ENCODE measurements at regions not wholly inside any gene's neighbourhood (a gene's known extent, or its start where the extent isn't known, plus 50 kb on each side); places are given as distances from the start of the nearest gene placed in this dataset.
"Not testable (repeated sequence)": the region's sequence is repeated elsewhere in the genome, so short reads cannot be mapped to it uniquely, and the experiment has no call there.

DNA sequence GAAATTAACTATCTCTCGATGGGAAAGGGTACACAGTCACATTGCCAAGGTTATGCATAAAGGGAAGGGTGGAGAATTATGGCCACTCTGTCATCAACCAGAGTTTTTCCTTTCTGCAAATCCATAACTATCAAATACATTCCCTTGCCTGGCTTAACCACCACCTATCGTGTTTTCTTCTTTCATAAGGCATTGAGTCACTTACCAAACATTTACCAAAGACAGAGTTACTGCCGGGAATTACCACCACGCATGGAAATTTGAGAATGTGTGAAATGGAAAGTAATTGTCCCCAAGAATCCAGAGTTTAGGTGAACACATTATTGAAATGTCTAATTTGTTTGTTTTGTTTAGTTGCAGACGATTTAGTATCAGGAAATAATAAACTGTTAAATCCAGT lies 134.3 kb upstream of the LRRN1 start:
- Mint-ChIP-seq H3K27ac (no peak overlapping the region), H3K36me3 (no peaks in the 10 kb centered on the region), H3K4me3 (no peak overlapping the region), H3K27me3 (peaks cover 5% of the 10 kb centered on the region), H3K4me1 (no peaks in the 10 kb centered on the region), H3K9me3 (peaks cover 2% of the 10 kb centered on the region)
- no peak for DNase-seq
- CTCF ChIA-PET, result no interaction called here

GRCh38 chr3:3662610-3663009 lies 136.6 kb upstream of the LRRN1 start:
- H3K27ac Mint-ChIP-seq, result no peak overlapping the region
- no peaks in the 10 kb centered on the region for H3K4me1 Mint-ChIP-seq
- H3K4me3 Mint-ChIP-seq, result no peak overlapping the region
- DNase-seq, result no peak
- H3K9me3 Mint-ChIP-seq, result no peaks in the 10 kb centered on the region
- CTCF ChIA-PET, result no interaction called here
- H3K36me3 Mint-ChIP-seq, result no peaks in the 10 kb centered on the region
- peaks cover 5% of the 10 kb centered on the region for H3K27me3 Mint-ChIP-seq

- Mint-ChIP-seq H3K36me3 (no peaks in the 10 kb centered on the region), H3K4me1 (no peaks in the 10 kb centered on the region)
- no peak for DNase-seq
Measured at GRCh38 chr3:3654916-3655315, 144.3 kb upstream of the LRRN1 start.

GRCh38 chr3:3648988-3649679 lies 150.1 kb upstream of the LRRN1 start:
- Mint-ChIP-seq H3K27me3 (no peaks in the 10 kb centered on the region), H3K36me3 (no peaks in the 10 kb centered on the region), H3K27ac (no peak overlapping the region), H3K4me1 (no peaks in the 10 kb centered on the region), H3K9me3 (no peaks in the 10 kb centered on the region), H3K4me3 (no peak overlapping the region)
- no peak for DNase-seq
- CTCF ChIA-PET, result no interaction called here

More at GRCh38 chr3:3654916-3655315, 144.3 kb upstream of the LRRN1 start:
- CTCF ChIA-PET, result no interaction called here
- Mint-ChIP-seq H3K9me3 (no peaks in the 10 kb centered on the region), H3K27ac (no peak overlapping the region), H3K4me3 (no peak overlapping the region), H3K27me3 (no peaks in the 10 kb centered on the region)

DNA sequence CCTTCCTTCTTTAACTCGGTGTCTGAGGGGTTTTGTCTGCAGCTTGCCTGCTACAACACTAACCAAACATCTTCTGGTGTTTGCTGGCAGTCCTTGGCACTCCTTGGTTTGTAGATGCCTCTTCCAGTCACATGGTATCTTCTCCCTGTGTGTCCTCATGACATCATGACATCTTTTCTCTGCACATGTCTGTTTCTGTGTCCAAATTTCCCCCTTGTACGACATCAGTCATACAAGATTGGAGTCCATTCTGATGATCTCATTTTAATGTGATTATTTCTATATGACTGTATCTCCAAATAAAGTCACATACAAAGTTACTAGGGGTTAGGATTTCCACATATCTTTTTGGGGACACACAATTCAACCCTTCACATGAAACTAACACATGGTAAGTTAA lies 152.3 kb upstream of the LRRN1 start:
- Mint-ChIP-seq H3K4me1 (no peaks in the 10 kb centered on the region), H3K27ac (no peak overlapping the region), H3K9me3 (no peaks in the 10 kb centered on the region), H3K27me3 (no peaks in the 10 kb centered on the region), H3K4me3 (no peak overlapping the region), H3K36me3 (no peaks in the 10 kb centered on the region)
- DNase-seq, result no peak
- CTCF ChIA-PET, result no interaction called here

GRCh38 chr3:3646103-3646844 lies 153.0 kb upstream of the LRRN1 start:
- H3K36me3 Mint-ChIP-seq, H3K4me1 Mint-ChIP-seq, H3K27me3 Mint-ChIP-seq, CTCF ChIA-PET, DNase-seq, H3K4me3 Mint-ChIP-seq, H3K27ac Mint-ChIP-seq, H3K9me3 Mint-ChIP-seq: not testable (repeated sequence)

DNA sequence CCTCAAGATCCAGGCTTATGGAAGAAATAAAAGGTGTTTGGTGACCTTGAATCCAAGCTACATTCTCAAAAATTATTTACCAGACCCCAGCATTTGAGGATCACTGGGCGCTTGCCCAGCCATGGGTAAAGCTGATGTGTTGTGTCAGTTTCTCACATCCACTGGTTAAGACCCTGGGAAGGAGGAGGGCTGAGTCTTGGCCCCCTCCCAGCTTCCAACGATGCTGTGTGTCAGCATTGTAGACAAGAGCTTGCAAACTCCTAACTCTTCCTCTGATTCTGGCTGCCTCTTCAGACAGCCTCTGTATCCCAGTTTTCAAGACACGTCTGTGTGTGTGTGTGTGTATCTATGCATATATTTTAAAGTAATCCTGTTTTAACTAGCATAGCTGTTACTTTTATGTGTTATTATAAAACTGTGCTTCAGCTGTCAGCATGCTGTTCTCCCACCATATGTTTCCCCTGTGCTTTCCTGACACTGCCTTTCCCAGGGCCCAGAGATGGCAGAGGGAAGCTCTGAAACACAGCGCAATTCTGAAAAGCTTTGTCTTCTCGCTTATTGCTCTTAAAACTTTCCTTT lies 157.3 kb upstream of the LRRN1 start:
- Mint-ChIP-seq H3K27me3 (no peaks in the 10 kb centered on the region), H3K9me3 (no peaks in the 10 kb centered on the region), H3K4me3 (no peak overlapping the region), H3K27ac (no peak overlapping the region), H3K4me1 (no peaks in the 10 kb centered on the region), H3K36me3 (no peaks in the 10 kb centered on the region)
- no peak for DNase-seq
- CTCF ChIA-PET, result no interaction called here

DNA sequence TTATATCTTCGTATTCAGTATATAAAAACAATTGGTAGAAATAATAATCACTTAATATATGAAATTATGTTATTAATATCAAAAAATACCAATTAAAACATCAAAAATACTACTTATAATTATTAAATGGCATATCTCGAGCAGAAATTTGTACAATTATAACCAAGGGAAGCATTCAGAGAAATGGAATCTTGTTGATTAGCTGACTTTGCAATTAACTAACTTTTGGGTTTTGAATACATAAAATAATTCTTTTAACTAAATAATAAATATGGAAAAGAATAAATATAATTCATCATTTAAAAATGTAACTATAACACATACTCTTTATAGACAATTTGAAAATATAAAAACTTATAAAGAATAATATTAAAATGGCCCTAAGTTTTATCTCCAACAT lies 160.2 kb upstream of the LRRN1 start:
- H3K4me1 Mint-ChIP-seq, result no peaks in the 10 kb centered on the region
- DNase-seq, result no peak
- H3K9me3 Mint-ChIP-seq, result no peaks in the 10 kb centered on the region
- no peak overlapping the region for H3K27ac Mint-ChIP-seq
- H3K36me3 Mint-ChIP-seq, result no peaks in the 10 kb centered on the region
- no peaks in the 10 kb centered on the region for H3K27me3 Mint-ChIP-seq
- H3K4me3 Mint-ChIP-seq, result no peak overlapping the region
- CTCF ChIA-PET, result no interaction called here

DNA sequence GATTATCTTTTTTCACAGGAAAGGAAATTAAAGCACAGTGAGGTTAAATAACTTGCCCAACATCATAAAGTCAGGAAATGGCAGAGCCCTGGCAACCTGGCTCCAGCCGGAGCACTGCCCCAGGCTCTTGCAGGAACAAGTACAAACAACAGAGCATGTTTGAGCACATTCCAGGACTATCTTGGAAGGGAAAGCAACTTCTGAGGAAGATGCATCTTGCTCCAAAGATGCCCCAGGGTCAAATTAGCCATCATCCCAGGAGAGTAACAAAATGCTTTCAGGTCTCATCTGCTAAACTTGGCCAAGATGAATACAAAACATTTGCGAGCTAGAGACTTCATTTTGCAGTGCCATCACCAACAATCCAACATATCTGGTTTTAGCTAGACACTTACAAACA lies 162.4 kb upstream of the LRRN1 start:
- H3K27ac Mint-ChIP-seq, result no peak overlapping the region
- CTCF ChIA-PET, result no interaction called here
- no peaks in the 10 kb centered on the region for H3K9me3 Mint-ChIP-seq
- H3K4me1 Mint-ChIP-seq, result no peaks in the 10 kb centered on the region
- H3K4me3 Mint-ChIP-seq, result no peak overlapping the region
- DNase-seq, result no peak
- no peaks in the 10 kb centered on the region for H3K27me3 Mint-ChIP-seq
- H3K36me3 Mint-ChIP-seq, result no peaks in the 10 kb centered on the region

DNA sequence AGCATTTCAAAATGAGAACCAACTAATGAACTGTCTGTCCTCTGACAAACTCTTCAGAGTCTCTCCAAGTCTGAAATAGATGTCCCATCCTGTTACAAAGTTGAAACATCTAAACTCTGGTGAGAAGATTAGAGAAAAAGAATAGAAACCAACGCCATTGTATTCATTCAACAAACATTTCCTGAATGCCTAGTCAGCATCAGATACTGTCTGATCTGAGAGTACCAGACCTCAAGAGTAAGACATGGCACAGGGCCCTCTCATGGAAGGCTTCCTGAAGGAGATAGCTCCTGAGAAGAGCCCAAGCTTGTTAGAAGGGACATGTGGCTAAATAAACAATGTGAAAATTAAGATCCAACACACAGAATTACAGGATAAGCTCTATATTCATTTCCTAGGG lies 164.1 kb upstream of the LRRN1 start:
- no peaks in the 10 kb centered on the region for H3K36me3 Mint-ChIP-seq
- H3K4me1 Mint-ChIP-seq, result no peaks in the 10 kb centered on the region
- H3K27ac Mint-ChIP-seq, result no peak overlapping the region
- CTCF ChIA-PET, result no interaction called here
- H3K4me3 Mint-ChIP-seq, result no peak overlapping the region
- DNase-seq, result no peak
- H3K9me3 Mint-ChIP-seq, result no peaks in the 10 kb centered on the region
- no peaks in the 10 kb centered on the region for H3K27me3 Mint-ChIP-seq

DNA sequence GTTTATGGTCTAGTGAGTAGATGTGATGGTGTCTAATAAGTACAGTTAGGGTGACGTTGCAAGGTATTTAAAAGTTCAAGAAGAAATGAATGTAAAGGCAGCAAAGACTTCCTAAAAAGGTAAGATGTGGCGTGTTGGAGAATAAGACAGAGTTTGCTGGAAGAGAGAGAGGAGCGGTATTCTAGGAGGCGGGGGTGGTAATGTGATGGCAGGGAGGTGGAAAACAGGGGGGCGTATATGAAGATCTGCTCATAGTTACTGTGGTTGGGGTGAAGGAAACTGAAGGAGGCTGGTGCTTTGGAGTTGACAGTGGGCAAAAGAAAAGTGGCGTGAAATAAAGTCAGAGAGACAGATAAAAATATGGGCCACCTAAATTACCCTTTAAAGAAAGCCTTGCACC lies 164.9 kb upstream of the LRRN1 start:
- Mint-ChIP-seq H3K9me3 (no peaks in the 10 kb centered on the region), H3K36me3 (no peaks in the 10 kb centered on the region), H3K27ac (no peak overlapping the region), H3K27me3 (no peaks in the 10 kb centered on the region), H3K4me3 (no peak overlapping the region), H3K4me1 (no peaks in the 10 kb centered on the region)
- DNase-seq, result no peak
- CTCF ChIA-PET, result no interaction called here

GRCh38 chr3:3633761-3634160 lies 165.5 kb upstream of the LRRN1 start:
- H3K36me3 Mint-ChIP-seq, result no peaks in the 10 kb centered on the region
- CTCF ChIA-PET, result no interaction called here
- H3K9me3 Mint-ChIP-seq, result no peaks in the 10 kb centered on the region
- DNase-seq, result no peak
- no peak overlapping the region for H3K4me3 Mint-ChIP-seq
- H3K27me3 Mint-ChIP-seq, result no peaks in the 10 kb centered on the region
- no peak overlapping the region for H3K27ac Mint-ChIP-seq
- no peaks in the 10 kb centered on the region for H3K4me1 Mint-ChIP-seq

DNA sequence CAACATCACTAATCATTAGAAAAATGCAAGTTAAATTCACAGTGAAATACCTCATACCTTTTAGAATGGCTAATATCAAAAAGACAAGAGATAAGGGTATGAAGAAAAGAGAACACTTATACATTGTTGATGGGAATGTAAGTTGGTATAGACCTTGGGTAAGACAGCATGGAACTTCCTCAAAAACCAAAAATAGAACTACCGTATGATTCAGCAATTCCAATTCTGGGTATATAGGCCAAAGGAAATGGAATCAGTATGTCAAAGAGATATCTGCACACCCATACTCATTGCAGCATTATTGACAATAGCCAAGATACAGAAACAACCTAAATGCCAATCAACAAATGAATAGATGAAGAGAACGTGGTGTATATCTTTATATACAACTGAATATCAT lies 166.8 kb upstream of the LRRN1 start:
- DNase-seq, result no peak
- no peaks in the 10 kb centered on the region for H3K36me3 Mint-ChIP-seq
- H3K4me1 Mint-ChIP-seq, result no peaks in the 10 kb centered on the region
- CTCF ChIA-PET, result interaction anchor here (0.7 kb wide), 1 partner anchor 564 kb away, joined by 3 read pairs; no protein-coding TSS in a partner anchor
- no peaks in the 10 kb centered on the region for H3K9me3 Mint-ChIP-seq
- H3K27me3 Mint-ChIP-seq, result no peaks in the 10 kb centered on the region
- no peak overlapping the region for H3K4me3 Mint-ChIP-seq
- no peak overlapping the region for H3K27ac Mint-ChIP-seq

- no peak for DNase-seq
- Mint-ChIP-seq H3K4me1 (no peaks in the 10 kb centered on the region), H3K9me3 (no peaks in the 10 kb centered on the region), H3K4me3 (no peak overlapping the region), H3K36me3 (no peaks in the 10 kb centered on the region), H3K27ac (no peak overlapping the region), H3K27me3 (no peaks in the 10 kb centered on the region)
- CTCF ChIA-PET, result no interaction called here
Measured at GRCh38 chr3:3631114-3631513, 168.1 kb upstream of the LRRN1 start.

GRCh38 chr3:3629911-3630310 lies 169.3 kb upstream of the LRRN1 start:
- no peak overlapping the region for H3K4me3 Mint-ChIP-seq
- H3K4me1 Mint-ChIP-seq, result no peaks in the 10 kb centered on the region
- H3K36me3 Mint-ChIP-seq, result no peaks in the 10 kb centered on the region
- no peak for DNase-seq
- no peak overlapping the region for H3K27ac Mint-ChIP-seq
- H3K27me3 Mint-ChIP-seq, result no peaks in the 10 kb centered on the region
- CTCF ChIA-PET, result no interaction called here
- H3K9me3 Mint-ChIP-seq, result no peaks in the 10 kb centered on the region

Measured in activated naive CD4-positive, alpha-beta T cell treated with anti-CD3 and anti-CD28 coated beads, Interleukin-2, amount 10 ng/mL, durations not matched to agents 7 days and 5 days (primary cell).